ENCODE measurements at regions not wholly inside any gene's neighbourhood (a gene's known extent, or its start where the extent isn't known, plus 50 kb on each side); places are given as distances from the start of the nearest gene placed in this dataset.

DNA sequence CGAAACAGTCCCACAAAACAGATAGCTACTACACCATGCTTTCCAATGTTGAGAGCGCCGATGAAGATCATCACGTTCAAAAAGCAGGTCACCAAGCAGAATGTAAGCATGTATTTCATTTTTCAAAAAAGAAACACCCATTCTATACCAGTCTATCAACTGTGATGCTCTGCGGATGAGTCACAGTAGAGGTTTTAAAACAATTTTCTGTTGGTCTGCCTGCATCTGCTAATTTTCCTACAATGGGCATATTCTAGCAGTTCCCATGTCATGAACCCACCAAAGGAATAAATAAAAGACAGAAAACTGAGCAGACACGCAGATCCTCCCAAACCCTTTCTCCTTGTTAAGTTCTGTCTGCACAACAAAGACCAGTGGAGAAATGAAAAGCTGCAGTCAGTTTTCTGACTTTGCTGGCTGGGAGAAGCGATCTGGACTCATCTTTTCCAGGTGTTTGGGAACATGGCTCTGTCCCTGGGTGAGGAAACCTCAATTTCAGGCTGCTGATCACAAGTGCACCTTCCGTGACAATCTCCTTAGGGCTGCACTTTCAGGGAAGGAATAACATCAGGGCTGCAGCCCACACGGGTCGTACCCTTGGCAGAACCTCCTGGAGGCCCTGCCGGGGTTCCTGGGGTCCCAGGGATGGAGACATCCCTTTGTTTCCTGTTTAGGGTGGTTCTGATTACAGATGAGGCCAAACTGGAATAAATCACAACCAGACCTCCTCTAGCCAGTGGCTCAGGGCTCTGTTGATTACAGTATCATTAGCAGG, 200.1 kb downstream of the BMP7 start:
- no peak for DNase-seq

GRCh38 chr20:57069442-57069841, 197.0 kb downstream of the BMP7 start:
- no peak for DNase-seq

DNA sequence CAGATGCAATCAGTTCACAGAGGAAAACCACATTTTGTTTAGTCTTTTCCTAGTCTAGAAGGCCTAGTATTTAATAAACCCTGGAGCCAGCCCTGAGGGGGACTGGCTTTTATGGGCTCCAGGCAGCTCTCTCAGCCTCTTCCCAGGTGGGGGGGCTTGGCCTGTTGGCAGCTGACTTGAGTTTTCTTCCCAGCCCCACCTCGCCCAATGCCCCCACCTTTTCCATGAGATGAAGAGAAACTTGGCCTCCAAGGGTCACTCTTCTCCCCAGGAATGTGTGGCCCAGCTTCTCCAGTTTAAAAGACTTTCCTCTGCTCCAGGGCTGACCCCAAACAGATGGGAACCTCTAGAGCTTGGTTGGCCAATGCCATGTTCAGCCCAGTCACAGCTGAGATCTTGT, 196.1 kb downstream of the BMP7 start:
- DNase-seq = no peak

GRCh38 chr20:57071283-57071731, 195.1 kb downstream of the BMP7 start:
- DNase-seq = no peak

DNA sequence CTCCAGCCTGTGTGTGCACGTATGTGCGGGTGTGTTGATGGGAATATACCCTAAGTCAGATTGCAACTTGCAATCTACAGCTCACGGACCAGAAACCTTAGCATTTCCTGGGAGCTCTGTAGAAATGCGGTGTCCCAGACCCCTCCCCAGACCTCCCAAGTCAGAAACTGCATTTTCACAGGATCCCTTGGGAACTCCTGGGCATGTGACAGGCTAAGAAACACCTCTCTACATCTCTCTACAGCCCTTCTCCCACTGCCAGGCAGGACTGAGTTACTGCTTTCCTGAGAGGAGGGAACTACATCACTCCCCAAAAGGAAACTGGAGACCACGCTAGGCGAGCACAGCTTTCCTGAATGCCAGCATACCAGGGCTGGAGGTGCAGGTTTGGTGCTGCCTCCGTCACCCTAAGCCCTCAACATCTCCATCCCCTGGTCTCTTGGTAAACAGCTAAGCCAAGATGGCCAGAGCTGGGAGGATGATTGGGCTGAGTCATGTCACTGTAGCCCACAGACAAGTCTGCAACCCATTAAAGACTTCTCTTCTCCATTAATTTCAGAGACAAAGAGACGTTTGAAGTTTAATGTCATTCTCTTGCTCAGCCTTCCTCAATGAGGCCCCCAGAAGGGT, 194.4 kb downstream of the BMP7 start:
- DNase-seq = no peak

GRCh38 chr20:57073402-57073801, 193.0 kb downstream of the BMP7 start:
- DNase-seq = no peak

GRCh38 chr20:57074386-57074785, 192.1 kb downstream of the BMP7 start:
- DNase-seq = no peak

GRCh38 chr20:57075181-57075580, 191.3 kb downstream of the BMP7 start:
- DNase-seq = no peak

DNA sequence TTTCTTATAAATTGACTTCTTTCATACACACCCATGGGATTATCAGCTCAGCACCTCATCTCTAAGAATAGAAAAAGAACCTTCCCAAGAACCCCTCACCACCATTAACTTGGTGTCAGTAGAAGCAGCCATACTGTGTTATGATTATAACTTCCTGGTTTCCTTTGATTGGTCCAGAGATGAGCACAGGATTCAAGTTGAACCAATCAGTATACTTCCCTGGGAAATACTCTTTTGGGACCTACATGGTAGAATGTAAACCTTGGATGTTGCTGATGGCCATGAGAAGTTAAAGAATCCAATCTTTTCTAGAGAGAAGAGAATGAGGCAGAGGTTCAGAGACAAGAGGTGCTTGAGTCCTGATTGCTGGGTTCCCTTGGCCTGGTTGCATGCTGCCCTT, 190.8 kb downstream of the BMP7 start:
- DNase-seq = no peak

DNA sequence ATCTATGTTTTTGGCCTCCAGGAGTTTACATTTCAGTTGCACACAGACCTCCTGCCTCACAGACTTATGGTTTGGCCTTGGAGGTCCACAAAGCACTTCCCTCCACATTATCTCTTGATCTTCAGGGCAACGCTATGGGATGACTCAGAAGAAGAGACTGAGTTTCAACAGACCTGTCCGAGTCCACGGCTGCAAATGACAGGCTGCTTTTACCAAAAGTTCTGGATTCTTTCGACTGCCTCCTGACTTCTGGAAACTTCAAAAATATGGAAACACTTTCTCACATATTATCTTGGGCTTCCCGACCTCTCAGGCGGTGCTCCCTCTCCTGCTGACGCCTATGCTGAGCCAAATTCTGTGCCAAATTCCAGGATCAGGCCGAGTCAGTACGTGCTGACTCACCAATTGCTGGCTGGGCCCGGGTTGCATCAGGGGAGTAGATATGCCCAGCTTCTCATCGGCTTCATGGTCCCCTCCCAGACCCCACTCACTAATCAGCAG, 190.2 kb downstream of the BMP7 start:
- no peak for DNase-seq

- DNase-seq = no peak
These were observed 189.5 kb downstream of the BMP7 start for GRCh38 chr20:57076951-57077350.

- no peak for DNase-seq
These were observed 188.3 kb downstream of the BMP7 start for GRCh38 chr20:57078116-57078515.

DNA sequence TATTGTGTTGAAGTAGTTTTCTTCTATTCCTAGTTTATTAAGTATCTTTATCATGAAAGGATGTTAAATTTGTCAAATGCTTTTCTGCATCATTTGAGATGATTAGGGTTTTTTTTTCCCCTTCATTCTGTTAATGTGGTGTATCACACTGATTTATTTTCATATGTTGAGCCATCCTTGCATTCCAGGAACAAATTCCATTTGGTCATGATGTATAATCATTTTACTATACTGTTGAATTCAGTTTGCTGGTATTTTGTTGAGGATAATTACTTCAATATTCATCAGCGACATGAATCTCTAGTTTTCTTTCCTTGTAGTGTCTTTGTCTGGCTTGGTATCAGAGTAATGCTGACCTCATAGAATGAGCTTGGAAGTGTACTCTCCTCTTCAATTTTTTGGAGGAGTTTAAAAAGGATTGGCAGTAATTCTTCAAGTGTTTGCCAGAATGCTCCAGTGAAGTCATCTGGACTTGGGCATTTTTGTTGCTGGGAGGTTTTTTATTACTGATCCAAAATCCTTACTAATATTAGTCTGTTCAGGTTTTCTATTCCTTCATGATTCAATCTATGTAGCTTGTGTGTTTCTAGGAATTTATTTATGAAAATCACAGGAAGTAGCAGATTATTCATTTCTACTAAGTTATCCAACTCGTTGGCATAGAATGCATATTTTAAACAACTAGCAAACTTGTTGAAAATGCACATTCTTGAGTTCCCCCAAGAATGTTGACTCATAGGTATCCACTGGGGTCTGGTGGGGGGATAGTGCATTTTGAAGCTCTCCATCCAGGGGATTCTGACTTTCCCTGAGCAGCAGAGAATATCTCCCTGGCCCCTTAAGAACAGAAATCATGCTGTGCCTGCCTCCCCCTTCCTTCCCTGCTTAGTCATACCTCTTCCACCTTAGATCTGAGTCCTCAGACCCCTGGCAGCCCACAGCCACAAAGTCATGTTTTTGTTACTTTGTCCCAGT, 187.1 kb downstream of the BMP7 start:
- no peak for DNase-seq

DNA sequence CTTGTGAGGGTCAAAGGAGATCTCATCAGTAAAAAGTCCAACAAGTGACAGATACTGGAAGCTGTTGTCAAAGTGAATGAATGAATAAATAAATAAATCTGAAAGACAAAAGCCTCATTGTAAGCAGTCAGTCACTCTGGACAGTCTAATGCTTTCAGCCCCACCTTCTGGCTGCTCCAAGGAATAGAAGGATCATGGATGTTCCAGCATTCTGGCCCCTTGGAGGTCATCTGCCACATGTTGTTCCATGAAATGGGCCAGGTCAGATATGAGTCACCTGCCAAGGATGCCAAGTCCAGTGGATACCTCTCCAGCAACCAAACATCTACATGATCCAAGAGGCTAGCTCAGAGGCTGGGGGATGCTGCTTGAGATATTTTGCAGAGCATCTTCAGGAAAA, 185.6 kb downstream of the BMP7 start:
- DNase-seq = no peak

DNA sequence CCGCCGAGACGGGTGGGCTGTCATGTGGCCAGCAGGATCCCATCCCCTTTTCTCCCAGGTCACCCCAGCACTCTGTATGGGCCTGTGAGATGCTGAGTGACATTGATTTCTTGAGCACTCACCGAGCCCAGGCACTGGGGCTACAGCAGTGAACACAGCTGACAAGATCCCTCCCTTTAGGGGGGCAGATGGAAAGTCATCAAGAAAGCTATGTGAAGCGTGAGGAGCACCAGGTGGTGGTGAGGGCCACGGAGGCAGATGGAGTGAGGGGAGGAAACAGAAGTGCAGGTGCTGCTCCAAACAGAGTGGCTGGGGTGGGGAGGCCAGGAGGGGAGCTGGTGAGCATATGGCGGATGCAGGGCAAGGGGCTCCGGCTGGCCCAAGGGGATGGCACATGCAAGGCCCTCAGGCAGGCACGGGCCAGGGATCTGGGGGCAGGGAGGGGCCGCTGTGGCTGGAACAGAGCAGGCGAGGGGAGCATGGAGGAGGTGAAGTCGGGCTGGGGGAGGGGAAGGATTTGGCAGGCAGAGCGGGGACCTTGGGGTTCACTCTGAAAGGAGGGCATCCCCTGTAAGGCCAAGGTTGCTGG, 184.0 kb downstream of the BMP7 start:
- no peak for DNase-seq

- no peak for DNase-seq
These were observed 183.4 kb downstream of the BMP7 start for GRCh38 chr20:57083072-57083471.

DNA sequence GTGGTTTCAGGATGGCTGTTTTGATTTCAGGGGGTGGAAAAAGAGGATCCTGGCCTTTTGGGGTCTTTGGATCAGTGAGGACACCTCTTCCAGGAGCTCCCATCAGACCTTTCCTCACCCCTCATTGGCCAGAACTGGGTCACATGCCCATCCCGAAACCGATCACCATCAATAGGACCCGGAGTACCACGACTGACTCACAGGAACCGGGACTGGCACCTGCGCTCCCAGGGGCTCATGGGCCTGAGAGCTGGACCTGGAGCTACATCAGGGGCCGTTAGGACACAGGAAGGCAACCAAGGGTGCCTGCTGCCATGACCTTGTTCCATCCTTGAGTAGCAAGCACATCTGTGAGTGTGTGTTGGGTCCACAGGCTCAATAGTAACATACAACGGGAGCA, 180.4 kb downstream of the BMP7 start:
- DNase-seq = no peak

GRCh38 chr20:57087102-57087501, 179.3 kb downstream of the BMP7 start:
- DNase-seq = no peak

DNA sequence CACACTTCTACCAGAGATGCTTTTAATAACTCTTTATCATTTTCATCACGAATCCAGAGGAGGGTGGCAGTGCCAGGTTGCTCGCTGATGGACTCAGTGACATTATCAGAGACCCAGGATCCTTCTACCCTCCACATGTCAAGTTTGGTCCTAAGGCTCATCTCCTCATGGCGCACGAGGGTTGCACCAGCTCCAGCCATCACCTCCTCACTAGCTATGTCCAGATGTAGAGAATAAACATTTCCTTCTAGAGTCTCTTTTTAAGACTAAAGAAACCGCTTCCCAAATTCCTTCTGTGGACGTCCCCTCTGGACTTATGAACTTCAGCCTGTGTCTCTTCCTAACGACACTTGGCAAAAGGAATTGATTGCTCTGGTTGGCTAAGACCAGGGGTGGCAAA, 178.7 kb downstream of the BMP7 start:
- no peak for DNase-seq

DNA sequence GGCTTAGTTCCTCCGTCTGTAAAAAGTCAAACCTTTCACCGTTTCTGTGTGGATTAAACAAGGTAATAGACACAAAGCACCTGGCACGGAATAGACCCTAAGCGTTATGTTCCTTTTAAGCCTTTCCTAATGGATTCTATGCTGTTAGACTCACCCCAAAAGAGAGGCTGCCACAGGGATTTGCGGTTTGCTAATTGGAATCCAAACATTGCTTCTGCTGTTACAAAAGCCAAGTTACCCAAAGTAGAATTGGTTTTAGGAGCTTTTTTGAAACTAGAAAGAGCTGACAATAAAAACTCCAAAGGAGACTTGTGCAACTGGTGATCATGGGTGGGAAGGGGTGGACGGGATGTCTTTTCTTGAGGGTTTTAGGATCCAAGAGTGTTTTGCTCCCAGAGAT, 178.0 kb downstream of the BMP7 start:
- DNase-seq = no peak

- peak; percentile 55 for DNase-seq
These were observed 176.7 kb downstream of the BMP7 start for GRCh38 chr20:57089699-57090144.

Data from CD4-positive, alpha-beta T cell treated with Interleukin-6 for 4 hours (primary cell).